ENCODE measurements at regions not wholly inside any gene's neighbourhood (a gene's known extent, or its start where the extent isn't known, plus 50 kb on each side); places are given as distances from the start of the nearest gene placed in this dataset.
"Not testable (repeated sequence)": the region's sequence is repeated elsewhere in the genome, so short reads cannot be mapped to it uniquely, and the experiment has no call there.

DNA sequence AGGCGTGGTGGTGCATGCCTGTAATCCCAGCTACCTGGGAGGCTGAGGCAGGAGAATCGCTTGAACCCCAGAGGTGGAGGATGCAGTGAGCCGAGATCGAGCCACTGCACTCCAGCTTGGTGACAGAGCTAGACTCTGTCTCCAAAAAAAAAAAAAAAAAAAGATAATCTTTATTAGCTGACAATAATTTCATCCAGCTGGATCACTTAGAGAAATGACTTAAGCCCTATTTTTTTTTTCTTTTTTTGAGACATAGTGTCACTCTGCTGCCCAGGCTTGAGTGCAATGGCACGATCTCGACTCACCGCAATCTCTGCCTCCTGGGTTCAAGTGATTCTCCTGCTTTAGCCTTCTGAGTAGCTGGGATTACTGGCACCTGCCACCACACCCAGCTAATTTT lies 51.6 kb upstream of the MAP4K4 start:
- DNase-seq (ENCODE audit: low spot score), result not testable (repeated sequence)

DNA sequence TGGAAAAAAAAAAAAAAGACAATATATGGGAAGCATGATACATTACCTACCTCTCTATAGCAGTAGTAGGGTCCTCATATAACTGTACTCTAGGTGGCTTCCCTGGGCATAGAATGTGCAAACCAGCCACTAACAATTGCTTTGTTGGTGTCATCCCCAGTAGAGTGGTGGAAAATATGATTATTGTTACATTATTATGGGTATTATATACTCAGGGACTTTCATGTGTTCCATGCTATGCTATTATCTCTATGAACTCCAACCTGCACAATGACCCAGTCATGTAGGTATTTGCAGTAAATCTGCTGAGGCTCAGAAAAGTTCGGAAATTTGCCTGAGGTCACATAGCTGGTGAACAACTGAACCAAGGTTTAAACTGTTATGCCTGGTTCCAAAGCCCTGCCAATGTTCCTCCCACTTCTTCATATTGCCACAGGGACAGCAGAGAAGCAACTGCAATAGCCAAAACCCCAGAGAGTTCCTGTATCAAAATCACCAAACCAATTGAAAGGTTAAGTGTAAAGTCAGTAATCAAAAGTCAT lies 52.6 kb upstream of the MAP4K4 start:
- no peak for DNase-seq (ENCODE audit: low spot score)

DNA sequence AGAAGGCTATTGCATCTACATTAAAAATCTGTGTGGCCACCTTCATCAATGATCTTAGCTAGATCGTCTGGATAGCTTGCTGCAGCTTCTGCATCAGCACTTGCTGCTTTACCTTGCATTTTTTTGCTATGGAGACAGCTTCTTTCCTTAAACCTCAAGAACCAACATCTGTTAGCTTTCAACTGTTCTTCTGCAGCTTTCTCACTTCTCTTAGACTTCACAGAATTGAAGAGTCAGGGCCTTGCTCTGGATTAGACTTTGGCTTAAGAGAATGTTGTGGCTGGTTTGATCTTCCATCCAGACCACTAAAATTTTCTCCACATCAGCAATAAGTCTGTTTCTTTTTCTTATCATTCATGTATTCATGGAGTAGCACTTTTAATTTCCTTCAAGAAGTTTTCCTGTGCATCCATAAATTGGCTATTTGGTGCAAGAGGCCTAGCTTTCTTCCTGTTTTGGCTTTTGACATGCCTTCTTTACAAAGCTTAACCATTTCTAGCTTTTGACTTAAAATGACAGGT lies 54.4 kb upstream of the MAP4K4 start:
- DNase-seq (ENCODE audit: low spot score), result no peak

DNA sequence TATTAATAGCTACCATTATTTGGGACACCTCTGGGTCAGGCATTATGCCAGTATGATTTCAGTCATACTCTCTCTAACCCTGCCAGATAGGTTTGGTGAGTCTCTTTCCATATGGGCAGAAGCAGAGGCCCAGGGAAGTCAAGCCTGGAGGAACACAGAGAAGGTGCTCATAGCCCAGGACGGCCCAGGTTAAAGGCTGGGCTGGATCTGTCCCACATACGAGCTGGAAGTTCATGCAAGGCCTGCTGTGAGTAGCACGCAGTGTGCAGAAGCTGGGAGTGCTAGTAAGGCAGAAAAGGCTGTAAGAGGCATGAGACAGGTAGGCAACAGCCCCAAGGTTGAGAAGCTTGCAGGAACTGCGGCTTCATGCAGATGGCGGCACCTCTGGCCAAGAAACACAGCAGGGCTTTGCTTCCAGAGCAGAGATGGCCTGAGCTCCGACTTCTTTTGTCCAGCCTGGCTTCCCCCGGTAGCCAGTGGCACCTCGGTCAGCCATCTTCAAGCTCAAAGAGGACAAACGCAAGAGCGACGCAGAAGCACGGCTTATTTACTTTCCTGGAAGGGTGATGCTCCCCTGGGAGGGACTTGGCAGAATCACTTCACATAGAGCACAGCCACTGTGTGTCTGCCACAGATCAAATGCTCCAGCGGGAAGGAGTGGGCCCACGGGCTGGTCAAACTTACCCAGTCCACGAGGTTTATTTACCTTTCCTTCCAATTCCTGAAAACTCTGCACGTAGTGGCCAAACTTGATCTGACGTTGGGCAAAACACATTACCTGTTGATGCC lies 58.5 kb upstream of the MAP4K4 start:
- no peak for DNase-seq (ENCODE audit: low spot score)

DNA sequence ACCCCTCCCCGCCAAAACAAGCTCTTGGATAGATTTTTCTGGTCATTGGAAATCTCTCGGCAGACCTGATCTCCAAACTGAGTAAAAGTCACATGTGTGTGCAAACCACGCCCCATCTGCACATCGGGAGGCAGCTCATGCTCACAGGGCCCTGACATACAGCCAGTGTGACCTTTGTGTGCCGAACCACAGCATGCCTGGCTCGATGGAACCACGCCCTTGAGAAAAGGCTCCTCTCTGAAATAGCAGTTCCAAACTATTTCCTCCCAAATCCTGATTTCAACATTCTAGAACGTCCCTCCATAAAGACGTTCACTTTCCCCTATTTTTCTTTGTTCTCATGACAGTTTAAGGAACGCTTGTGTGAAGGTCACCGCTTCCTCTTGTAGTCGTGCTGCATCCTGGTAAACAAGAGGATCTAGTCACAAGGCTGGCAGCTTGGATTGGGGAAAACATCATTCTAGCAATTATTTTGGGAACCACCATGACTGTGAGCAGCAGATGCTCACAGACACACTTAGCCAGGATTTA lies 59.3 kb upstream of the MAP4K4 start:
- DNase-seq (ENCODE audit: low spot score), result no peak

DNA sequence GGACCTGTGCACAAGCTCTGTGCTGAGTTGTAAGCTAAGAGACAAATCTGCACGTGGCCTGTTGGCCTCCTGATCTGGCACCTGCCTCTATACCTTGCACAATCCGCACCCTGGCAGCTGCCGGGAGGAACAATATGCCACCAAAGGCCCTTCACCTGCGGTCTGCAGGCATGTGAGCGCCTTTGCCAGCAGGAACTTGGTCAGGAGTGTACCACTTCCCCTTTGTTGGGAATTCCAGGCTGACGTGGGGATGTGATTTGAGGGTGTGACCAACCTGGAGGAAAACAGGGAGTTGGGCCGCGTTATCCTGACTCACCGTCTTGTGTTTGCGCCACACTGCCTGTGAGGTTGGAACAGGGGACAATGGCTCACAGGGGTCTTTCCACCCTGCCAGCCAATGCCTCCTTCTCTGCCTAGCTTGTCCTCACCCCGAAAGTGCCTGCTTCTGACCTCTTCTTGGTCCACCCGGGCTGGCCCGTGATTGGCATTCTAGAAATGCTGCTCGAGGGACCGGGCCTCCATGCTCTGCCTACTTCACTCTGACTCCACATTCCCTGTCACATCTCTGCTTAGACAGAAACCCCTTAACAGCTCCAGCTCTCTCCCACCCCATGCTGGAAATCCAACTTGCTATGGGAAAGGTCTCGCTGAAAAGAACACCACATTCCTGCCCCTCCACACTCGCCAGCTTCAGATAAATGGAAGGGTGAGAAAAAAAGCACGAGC lies 67.1 kb upstream of the MAP4K4 start:
- no peak for DNase-seq (ENCODE audit: low spot score)

DNA sequence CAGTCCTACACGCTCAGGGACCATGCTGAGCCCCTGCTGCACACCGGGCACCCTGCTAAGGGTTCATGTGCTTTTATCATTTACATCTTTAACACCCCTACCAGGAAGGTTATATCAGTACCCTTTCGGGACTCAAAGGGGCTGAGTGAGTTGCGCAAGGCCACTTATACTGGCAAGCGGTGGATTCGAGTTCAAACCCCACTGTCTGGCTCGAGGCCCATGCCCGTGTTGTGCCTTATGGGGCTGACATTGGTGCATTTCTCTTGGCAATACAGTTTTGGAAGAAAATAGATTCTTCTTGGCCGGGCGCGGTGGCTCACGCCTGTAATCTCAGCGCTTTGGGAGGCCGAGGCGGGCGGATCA lies 69.5 kb upstream of the MAP4K4 start:
- no peak for DNase-seq (ENCODE audit: low spot score)

DNA sequence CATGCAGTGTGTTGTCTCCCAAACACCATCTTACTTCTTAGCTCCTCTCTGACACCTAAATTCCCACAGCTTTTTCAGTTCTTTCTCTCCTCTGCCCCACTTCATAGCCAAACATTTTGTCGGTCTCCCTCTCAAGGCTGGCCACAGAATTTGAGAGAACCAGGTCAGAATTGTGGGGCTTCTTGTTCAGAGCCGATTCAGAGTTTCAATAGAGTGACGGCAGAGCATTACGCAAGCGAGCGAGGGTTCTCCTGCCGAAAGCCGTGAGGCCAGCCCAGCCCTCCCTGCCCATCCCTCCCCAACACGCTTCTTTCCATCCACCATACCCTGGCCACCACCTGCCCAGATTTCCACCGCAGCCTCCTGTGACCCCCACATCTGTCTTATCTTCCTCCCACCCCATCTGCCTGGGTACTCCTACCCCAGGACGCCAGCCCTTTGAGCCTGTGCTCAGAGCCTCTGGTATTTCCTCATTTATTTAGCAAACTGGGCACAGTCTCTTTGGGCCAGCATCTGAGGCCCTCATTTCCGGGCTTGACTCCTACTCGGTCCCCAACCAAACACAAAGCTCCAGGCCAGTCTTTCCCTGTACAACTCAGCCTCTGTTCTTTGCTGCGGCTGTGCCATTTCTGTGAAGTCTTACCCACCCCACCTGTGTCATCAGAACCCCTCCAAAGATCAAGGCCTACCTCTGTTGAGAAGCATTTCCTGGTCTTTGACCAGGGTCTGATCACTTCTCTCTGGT lies 70.0 kb upstream of the MAP4K4 start:
- DNase-seq (ENCODE audit: low spot score), result no peak

DNA sequence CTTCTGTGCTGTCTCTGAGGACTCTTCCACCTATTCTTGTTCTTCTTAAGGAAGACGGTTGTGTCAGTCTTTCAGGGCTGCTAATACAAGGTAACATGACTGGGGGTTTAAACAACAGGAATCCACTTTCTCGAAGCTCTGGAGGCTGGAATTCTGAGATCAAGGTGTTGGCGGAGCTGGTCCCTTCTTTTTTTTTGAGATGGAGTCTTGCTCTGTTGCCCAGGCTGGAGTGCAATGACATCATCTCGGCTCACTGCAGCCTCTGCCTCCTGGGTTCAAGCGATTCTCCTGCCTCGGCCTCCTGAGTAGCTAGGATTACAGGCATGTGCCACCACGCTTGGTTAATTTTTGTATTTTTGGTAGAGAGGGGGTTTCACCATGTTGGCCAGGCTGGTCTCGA lies 71.7 kb upstream of the MAP4K4 start:
- not testable (repeated sequence) for DNase-seq (ENCODE audit: low spot score)

DNA sequence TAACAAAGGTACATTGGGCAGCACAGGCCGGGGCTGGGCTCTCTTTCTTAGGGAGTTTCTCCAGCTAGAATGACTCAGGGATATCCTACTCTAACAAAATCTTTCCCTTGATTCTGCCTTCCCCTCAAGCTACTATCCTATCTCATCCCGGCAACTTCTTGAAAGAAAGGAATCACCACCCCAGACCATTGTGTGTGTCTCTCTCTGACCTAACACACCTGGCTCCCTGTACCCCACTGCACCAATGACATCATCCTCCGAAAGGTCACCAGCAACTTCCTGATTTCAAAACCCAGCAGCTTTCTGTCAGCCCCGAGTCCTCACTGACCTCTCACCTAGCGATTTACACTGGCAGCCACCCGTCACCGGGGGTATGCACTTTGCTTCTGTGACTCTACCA lies 72.1 kb upstream of the MAP4K4 start:
- no peak for DNase-seq (ENCODE audit: low spot score)

DNA sequence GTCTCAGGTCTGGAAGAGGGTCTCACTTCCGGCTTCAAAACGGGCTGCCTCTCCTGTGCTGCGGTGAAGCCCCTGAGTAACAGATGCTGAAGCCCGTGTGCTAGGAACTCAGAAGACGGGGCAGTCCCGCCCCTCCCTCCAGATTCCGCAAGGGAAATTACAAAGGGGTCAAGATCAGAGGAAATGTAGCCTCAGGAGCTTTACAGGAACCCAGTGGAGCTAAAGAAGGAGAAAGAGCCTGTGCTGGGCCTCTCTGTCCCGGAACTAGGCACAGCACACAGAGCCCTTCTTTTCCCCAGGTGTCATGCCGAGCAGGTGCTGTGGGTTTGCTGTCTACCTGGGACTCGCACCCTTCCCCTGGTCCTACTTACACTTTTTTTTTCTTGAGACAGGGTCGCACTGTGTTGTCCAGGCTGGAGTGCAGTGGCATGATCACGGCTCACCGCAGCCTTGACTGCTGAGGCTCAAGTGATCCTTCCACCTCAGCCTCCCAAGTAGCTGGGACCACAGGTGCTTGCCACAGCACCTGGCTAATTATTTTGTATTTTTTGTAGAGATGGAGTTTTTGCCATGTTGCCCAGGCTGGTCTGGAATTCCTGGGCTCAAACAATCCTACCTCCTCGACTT lies 72.7 kb upstream of the MAP4K4 start:
- no peak for DNase-seq (ENCODE audit: low spot score)

DNA sequence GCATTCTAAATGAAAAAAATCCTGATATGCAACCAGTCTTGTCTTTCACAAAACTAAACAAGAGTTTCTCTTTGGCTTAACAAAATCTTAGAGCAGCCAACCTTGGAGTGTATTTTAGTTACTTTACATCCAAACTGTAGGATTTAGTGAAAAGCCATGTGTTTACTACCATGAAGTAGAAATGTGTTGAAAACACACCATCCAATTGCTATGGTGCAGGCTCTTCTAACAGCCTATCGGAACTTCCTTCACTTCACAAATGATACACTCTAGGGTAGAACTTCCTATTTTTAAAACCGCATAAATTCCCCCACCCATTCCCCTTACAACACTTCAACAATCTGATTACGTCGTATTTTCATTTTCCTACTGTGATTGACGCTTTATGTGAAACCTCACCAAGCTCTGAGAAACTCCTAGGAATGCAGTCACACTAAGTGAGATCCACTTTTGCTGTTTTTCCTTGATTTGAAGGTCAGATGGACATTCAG lies 74.4 kb upstream of the MAP4K4 start:
- DNase-seq (ENCODE audit: low spot score), result no peak

DNA sequence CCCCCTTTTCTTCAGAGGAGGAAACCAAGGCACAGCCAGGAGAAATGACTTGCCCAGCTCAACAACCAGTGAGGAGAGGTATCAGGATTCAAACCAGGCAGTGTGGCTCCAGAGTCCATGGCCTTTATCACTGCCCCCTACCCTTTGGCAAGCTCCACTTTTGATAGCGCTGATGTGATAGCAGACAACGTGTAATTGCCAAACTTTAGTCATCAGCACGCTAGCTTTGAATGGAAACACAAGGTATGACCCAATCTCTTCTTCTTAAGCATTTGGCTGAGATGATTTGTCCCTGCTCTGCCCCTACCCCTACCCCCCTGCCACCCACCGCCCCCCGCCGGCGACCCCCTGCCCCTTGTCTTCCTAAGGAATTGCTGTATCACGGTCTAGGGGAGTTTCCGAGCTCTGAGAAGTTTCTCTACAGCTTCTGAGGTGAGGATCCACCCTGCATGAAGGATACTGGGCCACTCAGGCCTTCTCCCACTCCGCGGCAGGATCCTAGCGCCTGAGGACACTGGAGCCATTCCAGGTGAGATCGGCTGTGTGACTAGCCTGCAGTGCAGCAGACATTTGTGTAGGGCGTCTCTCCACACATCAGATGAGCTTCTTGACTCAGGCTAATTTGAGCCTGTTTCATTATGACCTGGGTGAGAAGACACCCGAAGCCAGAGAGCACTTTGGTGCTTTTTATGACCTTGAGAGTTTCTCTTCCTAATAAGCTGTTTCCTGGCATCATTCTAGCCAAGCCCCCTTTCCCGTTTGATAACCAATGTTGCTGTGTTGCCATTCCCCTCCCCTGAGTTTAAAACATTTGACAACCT lies 75.1 kb upstream of the MAP4K4 start:
- DNase-seq (ENCODE audit: low spot score), result no peak

DNA sequence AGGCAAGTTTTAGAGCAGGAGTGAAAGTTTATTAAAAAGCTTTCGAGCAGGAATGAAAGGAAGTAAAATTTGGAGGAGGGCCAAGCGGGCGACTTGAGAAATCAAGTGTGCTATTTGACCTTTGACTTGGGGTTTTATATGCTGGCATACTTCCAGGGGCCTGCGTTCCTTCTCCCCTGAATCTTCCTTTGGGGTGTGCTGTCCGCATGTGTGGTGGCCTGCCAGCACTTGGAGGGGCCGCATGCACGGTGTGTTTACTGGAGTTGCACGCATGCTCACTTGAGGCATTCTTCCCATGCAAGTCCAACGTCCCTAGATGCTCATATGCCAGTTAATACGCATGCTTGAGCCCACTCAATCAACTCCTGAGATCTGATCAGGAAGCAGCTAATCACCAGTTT lies 78.3 kb upstream of the MAP4K4 start:
- no peak for DNase-seq (ENCODE audit: low spot score)

DNA sequence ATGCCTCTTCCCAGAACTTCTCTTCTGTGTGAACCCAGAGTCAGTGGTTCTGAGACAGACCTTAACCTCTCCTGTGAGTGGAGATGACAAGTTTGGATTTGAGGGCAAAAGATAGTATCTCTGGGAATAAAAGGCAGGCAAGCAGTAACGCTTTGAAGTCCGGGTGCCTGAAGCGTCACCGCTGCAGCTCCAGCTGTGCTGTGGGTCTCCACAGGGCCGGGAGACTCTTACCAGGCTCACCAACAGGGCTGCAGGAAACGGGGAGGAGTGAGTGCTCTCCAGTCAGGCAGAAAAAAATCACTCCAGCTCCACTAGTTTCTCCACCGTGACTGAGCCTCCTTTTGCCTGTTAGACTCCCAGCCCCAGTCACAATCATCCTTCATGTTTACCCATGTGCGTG lies 79.7 kb upstream of the MAP4K4 start:
- no peak for DNase-seq (ENCODE audit: low spot score)

DNA sequence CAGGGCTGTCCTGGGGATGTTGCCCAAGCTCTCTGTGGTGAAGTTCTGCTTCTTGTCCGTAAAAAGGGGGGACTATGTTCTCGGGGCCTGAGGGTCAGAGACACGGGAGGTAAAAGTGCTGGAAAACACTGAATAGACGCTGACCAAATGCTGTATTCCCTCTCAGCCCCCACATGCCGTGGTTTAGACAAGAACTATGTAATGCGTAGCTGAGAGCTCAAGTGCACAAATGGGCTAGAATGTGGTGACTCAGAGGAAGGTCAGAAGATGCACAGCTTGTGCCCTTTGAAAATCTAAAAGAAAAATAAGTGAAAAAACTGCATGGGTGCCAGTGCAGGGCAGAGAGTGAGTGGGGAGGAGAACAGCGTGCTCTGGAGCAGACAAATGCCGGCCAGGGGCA lies 80.3 kb upstream of the MAP4K4 start:
- DNase-seq (ENCODE audit: low spot score), result no peak

DNA sequence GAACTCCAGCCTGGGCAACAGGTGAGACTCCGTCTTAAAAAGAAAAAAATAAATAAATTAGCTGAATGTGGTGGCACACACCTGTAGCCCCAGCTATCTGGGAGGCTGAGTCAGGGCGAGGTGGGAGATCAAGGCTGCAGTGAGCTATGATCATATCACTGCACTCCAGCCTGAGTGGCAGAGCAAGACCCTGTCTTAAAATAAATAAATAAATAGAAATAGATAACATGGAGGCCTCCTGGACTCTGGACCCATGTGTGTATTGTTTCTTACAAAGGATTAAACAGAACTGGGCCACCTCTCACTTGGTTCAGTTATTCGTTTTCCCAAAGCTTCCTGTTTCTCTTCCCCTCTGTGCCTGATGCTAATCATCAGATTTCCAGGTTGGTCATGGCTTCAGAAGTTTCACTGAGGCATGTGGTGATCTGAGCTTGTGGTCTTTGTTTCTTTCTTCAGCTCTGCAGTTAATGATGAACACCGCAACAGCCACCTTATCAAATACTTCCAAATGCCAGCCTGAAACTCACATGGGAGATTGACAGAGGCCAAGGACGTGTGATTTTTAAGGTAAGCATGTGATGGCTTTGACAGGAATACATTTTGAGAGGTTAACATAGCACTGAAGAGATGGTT lies 83.3 kb upstream of the MAP4K4 start:
- DNase-seq (ENCODE audit: low spot score), result no peak

DNA sequence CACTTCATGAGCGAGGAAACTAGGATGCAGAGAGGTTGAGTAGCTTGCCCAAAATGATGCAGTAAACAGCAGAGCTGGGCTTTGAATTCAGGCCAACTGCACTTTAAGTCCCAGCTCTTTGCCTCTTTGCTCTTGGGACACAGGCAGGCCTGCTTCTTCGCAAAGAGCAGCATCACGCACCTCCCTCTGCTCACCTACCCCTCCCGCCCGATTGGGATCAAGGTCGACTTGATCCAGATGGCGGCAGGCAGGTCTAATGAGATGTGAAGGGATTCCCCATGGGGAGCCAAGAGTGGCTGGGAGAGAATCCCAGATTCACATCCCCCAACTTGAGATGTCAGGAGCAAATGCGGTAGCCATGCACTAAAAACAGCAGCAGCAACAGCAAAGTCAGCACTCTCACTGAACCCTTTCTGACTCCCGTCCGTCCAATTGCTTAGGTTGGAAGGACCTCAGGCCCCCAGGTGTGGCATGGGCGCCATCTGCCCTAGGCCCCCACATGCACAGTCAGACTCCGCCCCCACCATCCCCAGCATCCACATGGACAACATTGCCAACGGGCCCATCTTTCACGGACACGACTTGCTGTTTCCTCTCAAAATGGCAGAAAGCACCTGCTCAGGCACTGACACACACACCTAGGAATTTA lies 84.3 kb upstream of the MAP4K4 start:
- peak; percentile 94 for DNase-seq (ENCODE audit: low spot score)

DNA sequence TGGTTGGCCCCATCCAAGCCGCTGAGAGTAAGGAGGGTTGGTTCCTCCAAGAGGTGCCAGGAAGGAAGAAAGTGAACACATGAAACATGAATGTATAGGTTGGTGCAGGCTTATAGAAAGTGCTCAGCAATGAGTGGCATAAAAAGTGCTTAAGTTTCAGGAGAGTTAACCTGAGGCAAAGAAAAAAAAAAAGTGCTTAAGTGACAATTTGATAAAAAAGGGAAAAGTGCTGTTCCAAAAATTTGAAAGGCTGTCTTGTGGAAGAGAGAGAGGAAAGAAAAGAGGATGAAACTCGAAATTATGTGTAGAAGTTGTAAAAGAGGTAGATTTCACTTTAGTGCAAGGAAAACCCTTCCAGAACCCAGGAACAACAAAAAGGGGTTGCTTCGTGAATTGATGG lies 85.5 kb upstream of the MAP4K4 start:
- no peak for DNase-seq (ENCODE audit: low spot score)

Measured in cerebellar cortex (tissue), 1 donor.